Thoracic aorta (tissue), 2 donors: ENCODE measurements at regions not wholly inside any gene's neighbourhood (a gene's known extent, or its start where the extent isn't known, plus 50 kb on each side); places are given as distances from the start of the nearest gene placed in this dataset.
"Not testable (repeated sequence)": the region's sequence is repeated elsewhere in the genome, so short reads cannot be mapped to it uniquely, and the experiment has no call there.

Source experiments
- ATAC-seq: fragments of 150-250 bp; one replicate; pipeline ENCODE4 v1.8.0; 2017; ENCODE audit warnings: low read depth; ENCODE audit not compliant: insufficient number of reproducible peaks, low FRiP score
- DNase-seq: peaks from one replicate; pipeline ENCODE4 v3.0.0-alpha.2; 2020; ENCODE audit warnings: low spot score
- H3K27ac ChIP-seq, 2 donors: fragments of 200-600 bp; sonication (generic); 1 replicate in 1 of 2; 2 replicates in 1 of 2; pipeline ENCODE4 v1.5.1; 2016; ENCODE audit warnings: mild to moderate bottlenecking in 2 of 2, moderate library complexity in 2 of 2
- H3K27me3 ChIP-seq: fragments of 200-600 bp; sonication (generic); replicated peaks from 2 replicates; pipeline ENCODE4 v1.6.0; 2016; ENCODE audit warnings: mild to moderate bottlenecking; ENCODE audit not compliant: insufficient read depth
- H3K36me3 ChIP-seq: fragments of 200-600 bp; sonication (generic); one replicate; pipeline ENCODE4 v1.5.1; 2016
- H3K4me1 ChIP-seq, 2 donors: fragments of 200-600 bp; sonication (generic); 1 replicate in 1 of 2; 2 replicates in 1 of 2; pipeline versions ENCODE4 v1.5.1 to v1.6.0; 2016; ENCODE audit warnings: low read depth in 2 of 2, mild to moderate bottlenecking in 1 of 2; ENCODE audit not compliant: control insufficient read depth in 1 of 2
- H3K4me3 ChIP-seq: fragments of 200-600 bp; sonication (generic); 2 replicates; pipeline ENCODE4 v1.5.1; 2016; ENCODE audit warnings: mild to moderate bottlenecking
- H3K9me3 ChIP-seq: fragments of 200-600 bp; sonication (generic); 2 replicates; pipeline ENCODE4 v1.5.1; 2016
- TF ChIP-seq, protein P1 (sequence below): fragments of 200-600 bp; sonication (generic); IDR thresholded peaks from one replicate; pipeline ENCODE4 v1.5.1; 2019; ENCODE audit warnings: antibody characterized with exemption

- ATAC-seq (no peak), DNase-seq (no peak)
- H3K9me3 ChIP-seq, result peaks cover 14% of the 10 kb centered on the region
- H3K36me3 ChIP-seq, result no peaks in the 10 kb centered on the region
- TF ChIP-seq, protein P1, sequence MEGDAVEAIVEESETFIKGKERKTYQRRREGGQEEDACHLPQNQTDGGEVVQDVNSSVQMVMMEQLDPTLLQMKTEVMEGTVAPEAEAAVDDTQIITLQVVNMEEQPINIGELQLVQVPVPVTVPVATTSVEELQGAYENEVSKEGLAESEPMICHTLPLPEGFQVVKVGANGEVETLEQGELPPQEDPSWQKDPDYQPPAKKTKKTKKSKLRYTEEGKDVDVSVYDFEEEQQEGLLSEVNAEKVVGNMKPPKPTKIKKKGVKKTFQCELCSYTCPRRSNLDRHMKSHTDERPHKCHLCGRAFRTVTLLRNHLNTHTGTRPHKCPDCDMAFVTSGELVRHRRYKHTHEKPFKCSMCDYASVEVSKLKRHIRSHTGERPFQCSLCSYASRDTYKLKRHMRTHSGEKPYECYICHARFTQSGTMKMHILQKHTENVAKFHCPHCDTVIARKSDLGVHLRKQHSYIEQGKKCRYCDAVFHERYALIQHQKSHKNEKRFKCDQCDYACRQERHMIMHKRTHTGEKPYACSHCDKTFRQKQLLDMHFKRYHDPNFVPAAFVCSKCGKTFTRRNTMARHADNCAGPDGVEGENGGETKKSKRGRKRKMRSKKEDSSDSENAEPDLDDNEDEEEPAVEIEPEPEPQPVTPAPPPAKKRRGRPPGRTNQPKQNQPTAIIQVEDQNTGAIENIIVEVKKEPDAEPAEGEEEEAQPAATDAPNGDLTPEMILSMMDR, result no peak
- H3K27ac ChIP-seq, result no peak overlapping the region
- no peaks in the 10 kb centered on the region for H3K27me3 ChIP-seq
- no peak overlapping the region for H3K4me3 ChIP-seq
- H3K4me1 ChIP-seq, result no peaks in the 10 kb centered on the region
These were observed 175.8 kb upstream of the ZSWIM2 start for GRCh38 chr2:187024739-187025138.

DNA sequence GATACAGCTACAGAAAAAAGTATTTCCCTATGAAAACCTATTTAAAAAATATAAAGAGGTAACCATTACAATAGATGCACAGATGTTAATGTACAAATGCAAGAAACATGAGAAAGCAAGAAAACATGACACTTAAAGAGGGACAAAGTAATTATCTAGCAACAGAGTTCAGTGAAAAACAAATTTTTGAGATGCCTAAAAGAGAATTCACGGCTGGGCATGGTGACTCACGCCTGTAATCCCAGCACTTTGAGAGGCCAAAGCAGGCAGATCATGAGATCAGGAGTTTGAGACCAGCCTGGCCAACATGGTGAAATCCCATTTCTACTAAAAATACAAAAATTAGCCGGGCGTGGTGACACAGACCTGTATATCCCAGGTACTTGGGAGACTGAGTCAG, 175.0 kb upstream of the ZSWIM2 start:
- H3K27ac ChIP-seq, H3K36me3 ChIP-seq, DNase-seq, H3K4me3 ChIP-seq, H3K27me3 ChIP-seq, ATAC-seq, H3K4me1 ChIP-seq: not testable (repeated sequence)
- H3K9me3 ChIP-seq, result peaks cover 14% of the 10 kb centered on the region

- H3K27ac ChIP-seq, result no peak overlapping the region
- H3K27me3 ChIP-seq, result no peaks in the 10 kb centered on the region
- H3K9me3 ChIP-seq, result no peaks in the 10 kb centered on the region
- no peaks in the 10 kb centered on the region for H3K36me3 ChIP-seq
- TF ChIP-seq, protein P1, result no peak
- no peaks in the 10 kb centered on the region for H3K4me1 ChIP-seq
- DNase-seq, result no peak
- no peak overlapping the region for H3K4me3 ChIP-seq
- no peak for ATAC-seq
These were observed 168.5 kb upstream of the ZSWIM2 start for GRCh38 chr2:187017438-187017837.

GRCh38 chr2:187013058-187013457, 164.1 kb upstream of the ZSWIM2 start:
- Histone ChIP-seq H3K36me3 (no peaks in the 10 kb centered on the region), H3K4me3 (no peak overlapping the region), H3K9me3 (no peaks in the 10 kb centered on the region), H3K27ac (no peak overlapping the region), H3K4me1 (no peaks in the 10 kb centered on the region), H3K27me3 (no peaks in the 10 kb centered on the region)
- TF ChIP-seq, protein P1, result no peak
- no peak for DNase-seq
- no peak for ATAC-seq

DNA sequence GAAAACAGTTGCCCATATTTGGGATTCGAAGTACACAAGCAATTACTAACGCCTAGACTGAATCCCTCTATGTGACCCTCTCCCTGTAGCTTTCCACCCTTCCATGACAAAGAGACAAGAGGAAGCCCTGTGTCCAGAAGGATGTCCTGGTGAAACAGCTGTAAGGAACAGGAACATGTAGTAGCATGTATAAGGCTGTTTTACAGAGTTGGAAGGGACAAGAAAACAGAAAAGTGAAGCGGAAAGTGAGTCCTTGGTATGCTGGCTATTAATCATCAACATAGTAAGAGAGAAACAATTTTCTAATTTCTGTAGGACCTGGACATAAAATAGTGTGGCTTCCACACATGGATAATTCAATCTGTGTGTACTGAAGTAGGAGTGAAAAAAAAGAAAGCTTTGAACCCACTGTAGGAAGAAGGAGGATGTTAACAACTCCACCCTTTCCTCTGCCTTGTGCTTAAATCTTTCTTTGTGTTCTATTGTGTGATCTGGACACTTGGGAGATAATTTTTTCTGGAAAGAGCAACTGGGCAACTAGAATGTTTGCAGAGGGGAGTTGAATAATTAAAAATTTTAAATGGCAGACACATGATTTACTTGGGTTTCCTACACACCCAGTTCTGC, 162.3 kb upstream of the ZSWIM2 start:
- H3K27me3 ChIP-seq, result no peaks in the 10 kb centered on the region
- ATAC-seq (no peak), DNase-seq (no peak)
- no peak overlapping the region for H3K4me3 ChIP-seq
- no peaks in the 10 kb centered on the region for H3K9me3 ChIP-seq
- TF ChIP-seq, protein P1, result no peak
- no peak overlapping the region for H3K27ac ChIP-seq
- H3K36me3 ChIP-seq, result no peaks in the 10 kb centered on the region
- H3K4me1 ChIP-seq, result no peaks in the 10 kb centered on the region
